ENCODE measurements at regions not wholly inside any gene's neighbourhood (a gene's known extent, or its start where the extent isn't known, plus 50 kb on each side); places are given as distances from the start of the nearest gene placed in this dataset.
"Not testable (repeated sequence)": the region's sequence is repeated elsewhere in the genome, so short reads cannot be mapped to it uniquely, and the experiment has no call there.

DNA sequence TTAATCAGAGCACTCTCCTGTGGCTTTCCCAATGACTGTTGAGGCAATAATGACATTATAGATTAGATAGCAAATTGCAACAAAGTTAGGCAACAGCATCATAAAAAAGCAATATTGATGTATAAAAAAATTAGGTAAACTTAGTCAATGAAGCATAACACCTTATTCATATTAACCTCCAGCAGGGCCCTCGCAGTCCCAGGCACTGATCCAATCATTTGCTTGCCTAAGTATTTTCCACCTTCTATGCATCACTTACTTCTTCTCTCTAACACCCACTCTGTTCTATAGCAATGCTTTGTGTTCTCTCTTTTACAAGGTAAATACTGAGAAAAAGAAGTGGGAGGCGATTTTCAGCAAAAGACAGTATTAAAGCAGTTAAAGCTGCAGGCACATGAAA, 833.5 kb upstream of the ADGRL3 start:
- H3K4me3 Mint-ChIP-seq = no peak overlapping the region
- no peaks in the 10 kb centered on the region for H3K27me3 Mint-ChIP-seq
- H3K4me1 Mint-ChIP-seq = no peaks in the 10 kb centered on the region
- H3K36me3 Mint-ChIP-seq = no peaks in the 10 kb centered on the region
- H3K9me3 Mint-ChIP-seq = peaks cover 17% of the 10 kb centered on the region
- H3K27ac Mint-ChIP-seq = no peak overlapping the region

DNA sequence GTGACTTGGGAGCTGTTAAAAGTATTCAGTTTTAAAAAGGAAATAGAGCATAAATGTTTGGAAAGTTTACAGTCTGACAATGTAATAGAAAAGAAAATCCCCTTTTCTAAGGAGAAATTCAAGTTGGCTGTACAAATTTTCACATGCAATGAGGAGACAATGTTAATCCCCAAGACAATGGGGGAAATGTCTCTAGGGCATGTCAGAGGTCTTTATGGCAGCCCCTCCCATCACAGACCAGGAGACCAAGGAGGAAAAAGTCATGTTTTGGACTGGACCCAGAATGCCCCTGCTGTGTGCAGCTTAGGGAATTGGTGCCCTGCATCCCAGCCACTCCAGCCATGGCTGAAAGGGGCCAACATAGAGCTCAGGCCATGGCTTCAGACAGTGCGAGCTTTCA, 831.1 kb upstream of the ADGRL3 start:
- no peaks in the 10 kb centered on the region for H3K4me1 Mint-ChIP-seq
- no peaks in the 10 kb centered on the region for H3K36me3 Mint-ChIP-seq
- peaks cover 12% of the 10 kb centered on the region for H3K9me3 Mint-ChIP-seq

DNA sequence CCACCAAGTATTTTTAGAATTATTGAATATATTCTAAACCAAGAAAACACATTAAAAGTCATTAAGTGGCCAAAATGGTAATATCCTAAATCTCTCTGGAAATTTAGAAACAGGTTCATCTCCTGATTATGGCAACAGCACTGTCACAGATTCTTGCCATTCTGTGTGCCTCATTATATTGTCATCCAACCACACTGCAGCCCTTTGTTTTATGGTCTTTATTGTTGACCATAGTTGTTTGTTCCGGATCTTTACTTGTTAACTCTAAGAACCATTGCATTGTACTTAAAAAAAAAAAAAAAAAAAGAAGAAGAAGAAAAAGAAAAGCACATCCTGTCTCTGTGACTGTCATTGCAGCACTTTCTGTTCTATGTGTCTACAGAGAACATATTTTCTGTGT, 822.1 kb upstream of the ADGRL3 start:
- H3K9me3 Mint-ChIP-seq = peaks cover 5% of the 10 kb centered on the region
- no peaks in the 10 kb centered on the region for H3K36me3 Mint-ChIP-seq
- H3K4me1 Mint-ChIP-seq = no peaks in the 10 kb centered on the region
- H3K27ac Mint-ChIP-seq = no peak overlapping the region
- H3K27me3 Mint-ChIP-seq = no peaks in the 10 kb centered on the region
- H3K4me3 Mint-ChIP-seq = no peak overlapping the region

More for the DNA sequence above, 831.1 kb upstream of the ADGRL3 start:
- Mint-ChIP-seq H3K27me3 (no peaks in the 10 kb centered on the region), H3K4me3 (no peak overlapping the region), H3K27ac (no peak overlapping the region)

DNA sequence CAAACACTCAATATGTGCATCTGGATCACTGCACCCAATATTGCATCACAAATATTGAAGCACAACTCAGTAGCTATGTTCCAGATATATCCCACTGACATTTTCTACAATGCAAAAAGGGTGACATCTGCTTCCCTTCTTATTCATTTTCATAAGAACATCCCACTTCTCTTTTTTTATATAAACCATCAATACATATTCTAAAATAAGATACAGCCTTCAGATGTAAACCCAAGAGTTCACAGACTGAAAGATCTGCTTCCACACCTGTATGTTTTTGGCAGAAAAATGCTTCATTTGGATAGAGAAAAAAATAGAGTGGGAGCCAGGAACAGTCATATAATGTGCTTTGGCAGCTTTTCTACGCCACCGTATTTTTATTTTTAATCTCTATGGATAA, 815.6 kb upstream of the ADGRL3 start:
- H3K36me3 Mint-ChIP-seq = no peaks in the 10 kb centered on the region
- no peaks in the 10 kb centered on the region for H3K9me3 Mint-ChIP-seq
- H3K27me3 Mint-ChIP-seq = no peaks in the 10 kb centered on the region
- H3K4me1 Mint-ChIP-seq = no peaks in the 10 kb centered on the region
- no peak overlapping the region for H3K27ac Mint-ChIP-seq
- no peak overlapping the region for H3K4me3 Mint-ChIP-seq

DNA sequence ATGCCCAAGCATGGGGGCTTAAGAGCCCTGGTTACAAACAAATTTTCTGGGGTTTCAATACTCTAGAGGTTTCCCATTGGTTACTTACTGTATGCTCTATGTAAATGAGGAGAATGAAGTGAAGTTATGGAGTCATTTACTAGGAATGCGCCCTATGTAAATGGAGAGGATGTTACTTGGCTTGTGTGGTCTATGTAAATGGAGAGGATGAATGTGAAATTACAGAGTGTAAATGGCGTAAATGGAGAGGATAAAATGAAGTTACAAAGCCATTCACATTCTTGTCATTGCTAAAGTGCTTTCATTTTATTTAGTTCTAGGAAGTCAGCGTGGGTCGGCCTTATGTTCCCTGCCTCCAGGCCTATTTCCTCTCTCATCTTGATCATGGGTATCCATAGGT, 810.5 kb upstream of the ADGRL3 start:
- Mint-ChIP-seq H3K27me3 (no peaks in the 10 kb centered on the region), H3K27ac (no peak overlapping the region), H3K36me3 (peaks cover 2% of the 10 kb centered on the region), H3K4me1 (no peaks in the 10 kb centered on the region), H3K4me3 (no peak overlapping the region), H3K9me3 (peaks cover 5% of the 10 kb centered on the region)

DNA sequence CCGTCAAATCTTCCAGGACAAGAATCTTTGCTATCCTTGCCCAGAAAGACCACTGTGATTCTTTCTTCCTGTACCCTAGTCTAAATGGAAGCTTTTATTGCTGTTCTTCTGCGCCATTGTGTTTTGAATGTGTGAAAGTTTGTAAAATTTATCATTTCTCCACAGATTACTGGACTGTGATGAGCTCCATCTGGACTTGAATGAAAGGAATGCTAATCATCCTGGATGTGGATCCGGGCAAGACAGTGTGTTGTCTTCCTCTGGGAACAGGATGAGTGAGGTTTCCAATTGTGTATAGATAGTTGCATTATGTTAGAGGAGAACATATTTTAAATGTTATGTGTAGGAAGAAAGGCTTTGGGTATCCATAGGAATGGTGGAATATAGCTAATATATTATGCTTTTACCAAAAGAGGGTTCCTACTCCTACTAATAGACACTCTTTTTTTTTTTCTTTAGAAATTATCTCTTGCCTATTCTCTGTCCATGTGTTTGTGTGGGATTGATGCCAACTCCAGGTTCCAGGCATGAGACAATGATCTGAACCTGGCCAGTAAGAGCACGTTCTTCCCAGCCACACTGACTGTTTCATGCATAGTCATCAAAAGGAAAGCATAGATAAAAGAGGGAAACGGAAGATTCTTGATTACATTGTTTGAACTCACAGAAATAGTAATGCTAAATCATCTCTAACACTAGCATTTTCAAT, 803.6 kb upstream of the ADGRL3 start:
- H3K27ac Mint-ChIP-seq = no peak overlapping the region
- no peaks in the 10 kb centered on the region for H3K4me1 Mint-ChIP-seq
- H3K27me3 Mint-ChIP-seq = no peaks in the 10 kb centered on the region
- H3K9me3 Mint-ChIP-seq = peaks cover 15% of the 10 kb centered on the region
- no peaks in the 10 kb centered on the region for H3K36me3 Mint-ChIP-seq
- no peak overlapping the region for H3K4me3 Mint-ChIP-seq

DNA sequence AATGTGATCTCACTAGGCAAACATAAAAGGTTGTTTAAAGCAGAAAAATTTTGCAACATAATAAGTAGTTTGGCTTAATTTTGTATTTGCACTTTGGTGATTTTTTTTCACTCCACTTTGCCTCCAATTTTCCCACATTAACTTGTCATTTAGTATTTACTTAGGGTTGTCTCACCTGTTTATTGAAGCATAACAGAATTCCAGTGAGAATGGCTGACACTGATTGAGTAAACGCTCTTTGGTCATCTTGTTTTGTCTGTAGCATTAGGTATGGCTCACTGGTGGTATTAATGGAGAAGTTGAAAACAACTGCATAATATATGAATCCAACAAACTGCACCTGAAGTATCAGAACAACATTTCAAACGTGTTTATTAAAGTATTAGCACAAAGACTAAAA, 799.5 kb upstream of the ADGRL3 start:
- no peaks in the 10 kb centered on the region for H3K27me3 Mint-ChIP-seq
- H3K27ac Mint-ChIP-seq = no peak overlapping the region
- no peak overlapping the region for H3K4me3 Mint-ChIP-seq
- no peaks in the 10 kb centered on the region for H3K4me1 Mint-ChIP-seq
- H3K9me3 Mint-ChIP-seq = peaks cover 6% of the 10 kb centered on the region
- no peaks in the 10 kb centered on the region for H3K36me3 Mint-ChIP-seq

DNA sequence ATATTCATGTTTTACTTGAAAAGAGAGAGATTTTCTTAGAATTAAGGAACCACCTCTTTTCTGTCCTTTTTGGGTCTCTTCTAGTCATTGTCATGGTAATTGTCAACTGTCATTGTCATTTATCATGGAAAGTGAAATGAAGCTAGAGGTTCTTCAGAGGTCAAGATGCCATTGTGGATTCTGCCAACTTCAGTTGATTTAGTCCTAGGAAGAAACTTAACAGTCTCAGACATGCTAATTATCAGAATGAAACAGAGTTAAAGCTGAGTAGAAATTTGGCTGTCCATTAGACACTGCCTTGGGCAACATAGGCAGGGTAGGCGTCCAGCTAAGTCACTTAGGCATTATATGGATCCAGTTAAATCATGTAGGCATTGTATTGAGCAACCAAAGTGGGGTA, 796.1 kb upstream of the ADGRL3 start:
- no peaks in the 10 kb centered on the region for H3K36me3 Mint-ChIP-seq
- no peak overlapping the region for H3K4me3 Mint-ChIP-seq
- peaks cover 19% of the 10 kb centered on the region for H3K9me3 Mint-ChIP-seq
- no peak overlapping the region for H3K27ac Mint-ChIP-seq
- H3K27me3 Mint-ChIP-seq = no peaks in the 10 kb centered on the region
- no peaks in the 10 kb centered on the region for H3K4me1 Mint-ChIP-seq

DNA sequence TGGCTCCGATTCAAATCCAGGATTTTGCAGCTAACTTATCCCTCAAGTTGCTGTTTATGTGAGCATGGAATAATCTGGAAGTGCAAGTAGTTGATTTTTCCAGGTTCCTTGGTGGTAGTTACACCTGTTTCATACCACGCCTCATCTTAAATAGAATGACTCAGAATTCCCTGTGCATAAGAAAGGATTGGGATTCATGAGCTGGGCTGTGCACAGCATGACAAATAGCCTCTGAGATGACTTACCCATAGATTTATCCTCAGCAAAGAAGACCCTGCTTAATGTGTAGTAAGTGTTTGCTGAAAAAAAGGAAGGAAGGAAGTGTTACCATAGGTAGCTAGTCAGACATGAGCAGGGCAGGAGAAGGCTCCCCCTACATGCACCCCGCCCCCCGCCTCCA, 777.7 kb upstream of the ADGRL3 start:
- no peaks in the 10 kb centered on the region for H3K36me3 Mint-ChIP-seq
- no peaks in the 10 kb centered on the region for H3K4me1 Mint-ChIP-seq
- peaks cover 5% of the 10 kb centered on the region for H3K9me3 Mint-ChIP-seq
- H3K27me3 Mint-ChIP-seq = no peaks in the 10 kb centered on the region
- H3K27ac Mint-ChIP-seq = no peak overlapping the region
- H3K4me3 Mint-ChIP-seq = no peak overlapping the region

DNA sequence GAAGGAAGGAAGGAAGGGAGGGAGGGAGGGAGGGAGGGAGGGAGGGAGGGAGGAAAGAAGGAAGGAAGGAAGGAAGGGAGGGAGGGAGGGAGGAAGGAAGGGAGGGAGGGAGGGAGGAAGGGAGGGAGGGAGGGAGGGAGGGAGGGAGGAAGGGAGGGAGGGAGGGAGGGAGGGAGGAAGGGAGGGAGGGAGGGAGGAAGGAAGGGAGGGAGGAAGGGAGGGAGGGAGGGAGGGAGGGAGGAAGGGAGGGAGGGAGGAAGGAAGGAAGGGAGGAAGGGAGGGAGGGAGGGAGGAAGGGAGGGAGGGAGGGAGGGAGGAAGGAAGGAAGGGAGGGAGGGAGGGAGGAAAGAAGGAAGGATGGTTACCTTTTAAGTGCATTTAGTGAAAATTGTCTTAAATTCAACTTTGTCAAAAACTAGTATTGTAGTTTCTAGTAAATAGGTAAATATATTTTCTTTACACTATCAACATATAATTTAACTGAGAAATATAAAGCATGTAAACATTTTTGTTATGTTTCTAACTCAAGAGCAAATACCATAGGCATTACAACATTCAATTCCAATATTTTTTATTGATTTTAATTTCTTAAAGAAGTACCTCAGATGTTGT, 776.4 kb upstream of the ADGRL3 start:
- not testable (repeated sequence) for H3K4me3 Mint-ChIP-seq, H3K4me1 Mint-ChIP-seq, H3K27me3 Mint-ChIP-seq, H3K9me3 Mint-ChIP-seq, H3K36me3 Mint-ChIP-seq, H3K27ac Mint-ChIP-seq

DNA sequence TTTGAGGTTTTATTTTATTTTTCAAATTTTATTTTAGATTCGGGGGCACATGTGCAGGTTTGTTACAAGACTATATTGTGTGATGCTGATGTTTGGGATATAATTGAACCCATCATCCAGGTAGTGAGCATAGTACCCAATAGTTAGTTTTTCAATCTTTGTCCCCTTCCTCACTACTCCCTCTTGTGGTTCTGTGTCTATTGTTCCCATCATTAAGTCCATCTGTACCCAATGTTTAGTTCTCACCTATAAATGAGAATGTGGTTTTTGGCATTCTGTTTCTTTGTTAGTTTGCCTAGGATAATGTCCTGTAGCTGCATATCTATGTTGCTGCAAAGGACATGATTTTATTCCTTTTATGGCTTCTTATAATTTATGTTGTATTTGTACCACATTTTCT, 767.2 kb upstream of the ADGRL3 start:
- Mint-ChIP-seq H3K4me3 (no peak overlapping the region), H3K36me3 (no peaks in the 10 kb centered on the region), H3K27me3 (no peaks in the 10 kb centered on the region), H3K4me1 (no peaks in the 10 kb centered on the region), H3K27ac (no peak overlapping the region), H3K9me3 (peaks cover 13% of the 10 kb centered on the region)

DNA sequence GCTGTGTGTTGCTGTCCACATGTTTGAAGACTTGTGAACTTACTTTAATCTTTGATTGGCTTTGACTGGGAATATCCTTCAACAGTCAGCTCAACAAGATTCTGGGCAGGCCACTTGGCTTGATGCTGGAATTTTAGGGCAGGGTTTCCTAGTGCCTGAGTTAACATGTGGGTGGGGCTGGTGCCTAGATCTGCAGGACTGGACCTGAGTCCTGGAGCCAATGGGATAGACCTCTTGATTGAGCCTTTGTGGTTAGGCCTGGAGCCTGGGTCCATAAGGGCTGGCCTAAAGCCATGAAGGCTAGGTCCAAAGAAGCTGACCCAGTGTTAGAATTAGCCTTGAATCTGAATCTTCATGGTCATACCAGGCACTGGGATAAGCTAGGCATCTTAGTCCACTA, 757.1 kb upstream of the ADGRL3 start:
- H3K4me3 Mint-ChIP-seq = no peak overlapping the region
- H3K4me1 Mint-ChIP-seq = no peaks in the 10 kb centered on the region
- H3K27me3 Mint-ChIP-seq = no peaks in the 10 kb centered on the region
- H3K9me3 Mint-ChIP-seq = peaks cover 21% of the 10 kb centered on the region
- H3K27ac Mint-ChIP-seq = no peak overlapping the region
- H3K36me3 Mint-ChIP-seq = no peaks in the 10 kb centered on the region

DNA sequence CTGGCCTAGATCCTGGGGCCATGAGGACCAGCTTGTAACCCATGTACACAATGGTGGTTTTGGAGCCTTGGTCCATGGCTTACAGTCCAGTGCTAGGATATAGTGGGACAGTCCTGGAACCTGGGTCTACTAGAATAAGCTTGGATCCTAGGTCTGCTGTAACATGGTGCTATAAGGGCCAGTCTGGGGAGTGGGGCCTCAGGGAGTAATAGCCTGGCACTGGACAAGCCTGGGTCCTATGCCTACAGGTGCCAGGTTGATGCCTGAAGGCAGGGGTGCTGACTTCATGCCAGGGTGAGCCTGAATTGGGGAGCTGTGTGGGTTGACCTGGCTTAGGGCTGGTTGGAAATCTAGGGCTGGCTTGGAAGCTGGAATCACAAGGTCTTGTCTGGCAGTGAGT, 756.3 kb upstream of the ADGRL3 start:
- no peaks in the 10 kb centered on the region for H3K27me3 Mint-ChIP-seq
- no peaks in the 10 kb centered on the region for H3K4me1 Mint-ChIP-seq

DNA sequence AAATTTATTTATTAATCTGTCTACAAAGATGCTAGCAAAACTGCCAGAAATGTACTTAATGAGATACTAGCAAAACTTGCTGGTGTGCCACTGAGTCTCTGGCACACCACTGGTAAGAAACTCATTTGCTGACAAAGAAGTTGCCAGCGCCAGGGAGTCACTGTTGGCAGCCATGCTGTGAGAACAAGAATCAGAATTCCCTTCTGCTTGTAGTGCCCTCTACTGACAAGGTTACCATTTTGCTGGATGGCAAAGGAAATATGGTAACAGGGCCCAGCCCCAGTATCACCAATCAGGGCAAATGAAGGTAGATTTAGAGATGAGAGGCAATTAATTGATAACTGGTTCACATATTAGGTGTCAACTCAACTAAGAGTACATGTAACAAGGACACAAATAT, 750.1 kb upstream of the ADGRL3 start:
- Mint-ChIP-seq H3K4me3 (no peak overlapping the region), H3K27ac (no peak overlapping the region), H3K4me1 (no peaks in the 10 kb centered on the region), H3K27me3 (no peaks in the 10 kb centered on the region), H3K9me3 (peaks cover 6% of the 10 kb centered on the region), H3K36me3 (no peaks in the 10 kb centered on the region)

More for the DNA sequence above, 756.3 kb upstream of the ADGRL3 start:
- H3K36me3 Mint-ChIP-seq = no peaks in the 10 kb centered on the region
- peaks cover 19% of the 10 kb centered on the region for H3K9me3 Mint-ChIP-seq
- H3K27ac Mint-ChIP-seq = no peak overlapping the region
- no peak overlapping the region for H3K4me3 Mint-ChIP-seq

DNA sequence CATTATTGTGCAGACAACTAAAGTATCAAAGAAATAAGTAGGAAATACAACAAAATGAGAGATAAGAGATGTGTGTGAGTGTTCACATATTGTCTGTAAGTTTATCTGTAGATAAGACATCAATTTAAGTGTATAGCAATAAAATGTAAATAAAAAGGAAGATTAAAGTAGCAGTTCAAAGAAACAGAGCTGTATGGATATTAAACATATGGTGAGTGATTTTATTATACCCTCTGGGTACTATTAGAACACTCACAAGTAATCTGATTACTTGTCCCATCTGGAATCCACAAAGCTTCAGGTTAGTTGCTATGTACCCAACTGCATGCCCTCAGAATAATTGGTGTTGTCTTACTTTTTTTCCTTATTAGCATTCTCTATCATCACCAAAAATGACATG, 747.9 kb upstream of the ADGRL3 start:
- Mint-ChIP-seq H3K27me3 (no peaks in the 10 kb centered on the region), H3K4me3 (no peak overlapping the region), H3K4me1 (no peaks in the 10 kb centered on the region), H3K9me3 (peaks cover 6% of the 10 kb centered on the region), H3K36me3 (no peaks in the 10 kb centered on the region), H3K27ac (no peak overlapping the region)

DNA sequence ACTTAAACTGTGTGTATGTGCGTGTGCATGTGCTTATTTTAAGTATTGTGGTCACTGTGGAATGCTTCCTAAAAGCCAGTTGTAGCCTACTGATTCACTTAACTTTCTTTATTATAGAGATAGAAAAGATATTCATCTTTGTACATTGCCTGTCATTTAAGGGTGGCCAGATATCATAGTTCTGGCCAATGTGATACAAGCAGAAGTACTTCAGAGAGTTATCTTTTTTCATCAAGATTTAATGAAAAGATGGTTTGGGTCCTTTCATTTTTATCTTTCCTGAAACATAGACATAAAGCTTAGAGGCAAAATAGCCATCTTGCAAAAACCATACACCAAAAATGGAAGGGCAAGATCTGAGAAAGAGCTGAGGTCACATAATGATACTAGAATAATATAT, 744.7 kb upstream of the ADGRL3 start:
- no peaks in the 10 kb centered on the region for H3K4me1 Mint-ChIP-seq
- no peaks in the 10 kb centered on the region for H3K27me3 Mint-ChIP-seq
- peaks cover 6% of the 10 kb centered on the region for H3K9me3 Mint-ChIP-seq
- H3K36me3 Mint-ChIP-seq = no peaks in the 10 kb centered on the region
- no peak overlapping the region for H3K4me3 Mint-ChIP-seq
- no peak overlapping the region for H3K27ac Mint-ChIP-seq

DNA sequence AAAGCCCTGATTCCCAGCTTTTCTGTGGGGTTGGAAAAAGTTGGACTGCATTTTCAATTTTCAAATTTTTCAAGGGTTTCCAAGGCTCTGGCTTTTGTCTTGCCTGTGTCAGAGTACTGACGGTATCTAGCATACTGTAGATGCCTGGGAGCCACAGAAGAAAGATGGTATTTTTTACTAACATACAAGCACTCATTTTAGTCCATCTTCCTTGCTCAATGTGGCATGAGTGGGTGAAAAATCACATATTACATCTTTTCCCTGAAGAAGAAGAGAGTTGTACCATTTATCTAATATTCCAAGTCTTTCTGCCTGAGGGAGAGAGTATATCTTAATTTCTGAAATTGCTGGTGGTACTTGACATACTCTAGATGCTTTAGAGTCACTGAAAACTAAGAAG, 738.6 kb upstream of the ADGRL3 start:
- Mint-ChIP-seq H3K27ac (no peak overlapping the region), H3K4me3 (no peak overlapping the region), H3K4me1 (no peaks in the 10 kb centered on the region), H3K36me3 (no peaks in the 10 kb centered on the region), H3K27me3 (no peaks in the 10 kb centered on the region), H3K9me3 (peaks cover 34% of the 10 kb centered on the region)

All from activated naive CD4-positive, alpha-beta T cell treated with anti-CD3 and anti-CD28 coated beads, Interleukin-2, amount 50 U/mL, for 24 hours (primary cell).